ENCODE measurements at regions not wholly inside any gene's neighbourhood (a gene's known extent, or its start where the extent isn't known, plus 50 kb on each side); places are given as distances from the start of the nearest gene placed in this dataset.

- intact Hi-C loops (cut with DNase I; ENCODE audit: low total_unique reads), result no loop called here
- H3K4me1 ChIP-seq, result no peaks in the 10 kb centered on the region
- no peaks in the 10 kb centered on the region for H3K27me3 ChIP-seq
- H3K36me3 ChIP-seq, result no peaks in the 10 kb centered on the region
- no peak overlapping the region for H3K27ac ChIP-seq
- in situ Hi-C loops (cut with MboI; ENCODE audit: low sequenced_read_pairs in 4 of 4), result no loop called here
- ATAC-seq (no peak), DNase-seq (no peak)
- H3K9me3 ChIP-seq, result no peaks in the 10 kb centered on the region
- H3K4me3 ChIP-seq, result no peak overlapping the region
- TF ChIP-seq CTCF (IDR thresholded peaks at IDR 0.05 in 4 of 5, conservative IDR thresholded peaks at IDR 0.05 in 1 of 5) (no peak), POLR2A (IDR thresholded peaks at IDR 0.05) (no peak)
These were observed 106.7 kb upstream of the YPEL5 start for GRCh38 chr2:30040147-30040546.

DNA sequence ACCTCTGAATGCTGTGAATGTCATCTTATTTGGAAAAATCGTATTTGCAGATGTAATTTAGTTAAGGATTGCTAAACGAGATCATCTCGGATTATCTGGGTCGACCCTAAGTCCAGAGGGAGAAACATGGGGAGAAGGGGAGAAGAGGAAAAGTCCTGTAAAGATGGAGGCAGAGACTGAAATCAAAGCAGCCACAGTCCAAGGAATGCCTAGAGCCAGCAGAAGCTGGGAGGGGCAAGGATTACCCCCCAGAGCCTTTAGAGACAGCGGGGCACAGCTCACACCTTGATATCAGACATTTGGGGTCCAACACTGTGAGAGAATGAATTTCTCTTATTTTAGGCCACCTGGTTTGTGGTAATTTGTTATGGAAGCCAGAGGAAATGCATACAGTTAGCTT, 104.9 kb upstream of the YPEL5 start:
- no peaks in the 10 kb centered on the region for H3K4me1 ChIP-seq
- no peak overlapping the region for H3K4me3 ChIP-seq
- in situ Hi-C loops (cut with MboI; ENCODE audit: low sequenced_read_pairs in 4 of 4), result no loop called here
- no peaks in the 10 kb centered on the region for H3K27me3 ChIP-seq
- DNase-seq (no peak), ATAC-seq (no peak)
- no peak overlapping the region for H3K27ac ChIP-seq
- TF ChIP-seq CTCF (IDR thresholded peaks at IDR 0.05 in 4 of 5, conservative IDR thresholded peaks at IDR 0.05 in 1 of 5) (no peak), POLR2A (IDR thresholded peaks at IDR 0.05) (no peak)
- no peaks in the 10 kb centered on the region for H3K9me3 ChIP-seq
- H3K36me3 ChIP-seq, result no peaks in the 10 kb centered on the region
- intact Hi-C loops (cut with DNase I; ENCODE audit: low total_unique reads), result no loop called here

DNA sequence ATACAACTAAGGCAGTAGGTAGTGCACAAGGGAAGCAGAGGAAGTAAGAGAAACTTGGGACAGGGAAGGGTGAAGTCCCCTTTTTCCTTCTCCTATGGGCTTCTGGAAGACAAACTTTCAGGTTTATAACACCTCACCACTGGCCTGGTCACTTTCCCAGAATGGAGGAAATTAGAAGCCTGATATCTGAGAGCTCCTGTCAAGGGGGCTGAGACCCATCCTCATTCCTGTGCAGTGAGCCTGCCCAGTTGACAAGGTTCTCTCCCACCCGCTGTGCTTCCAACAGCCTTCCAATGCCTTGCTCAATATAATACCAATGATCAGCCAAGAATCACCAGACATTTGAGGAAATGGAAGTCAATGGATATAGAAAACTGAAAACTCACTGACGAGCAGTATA, 100.4 kb upstream of the YPEL5 start:
- no peak for TF ChIP-seq POLR2A (IDR thresholded peaks at IDR 0.05)
- no peak for TF ChIP-seq CTCF (IDR thresholded peaks at IDR 0.05 in 4 of 5, conservative IDR thresholded peaks at IDR 0.05 in 1 of 5)
- Histone ChIP-seq H3K27me3 (no peaks in the 10 kb centered on the region), H3K27ac (no peak overlapping the region), H3K4me1 (no peaks in the 10 kb centered on the region), H3K9me3 (no peaks in the 10 kb centered on the region), H3K4me3 (no peak overlapping the region), H3K36me3 (no peaks in the 10 kb centered on the region)
- DNase-seq (no peak), ATAC-seq (no peak)
- in situ Hi-C loops (cut with MboI; ENCODE audit: low sequenced_read_pairs in 4 of 4) (no loop called here), intact Hi-C loops (cut with DNase I; ENCODE audit: low total_unique reads) (no loop called here)

GRCh38 chr2:30046979-30047378, 99.8 kb upstream of the YPEL5 start:
- intact Hi-C loops (cut with DNase I; ENCODE audit: low total_unique reads), result no loop called here
- Histone ChIP-seq H3K4me3 (no peak overlapping the region), H3K27me3 (no peaks in the 10 kb centered on the region), H3K4me1 (no peaks in the 10 kb centered on the region), H3K36me3 (no peaks in the 10 kb centered on the region), H3K9me3 (no peaks in the 10 kb centered on the region), H3K27ac (no peak overlapping the region)
- TF ChIP-seq CTCF (IDR thresholded peaks at IDR 0.05 in 4 of 5, conservative IDR thresholded peaks at IDR 0.05 in 1 of 5), result no peak
- DNase-seq (no peak), ATAC-seq (no peak)
- in situ Hi-C loops (cut with MboI; ENCODE audit: low sequenced_read_pairs in 4 of 4), result no loop called here

DNA sequence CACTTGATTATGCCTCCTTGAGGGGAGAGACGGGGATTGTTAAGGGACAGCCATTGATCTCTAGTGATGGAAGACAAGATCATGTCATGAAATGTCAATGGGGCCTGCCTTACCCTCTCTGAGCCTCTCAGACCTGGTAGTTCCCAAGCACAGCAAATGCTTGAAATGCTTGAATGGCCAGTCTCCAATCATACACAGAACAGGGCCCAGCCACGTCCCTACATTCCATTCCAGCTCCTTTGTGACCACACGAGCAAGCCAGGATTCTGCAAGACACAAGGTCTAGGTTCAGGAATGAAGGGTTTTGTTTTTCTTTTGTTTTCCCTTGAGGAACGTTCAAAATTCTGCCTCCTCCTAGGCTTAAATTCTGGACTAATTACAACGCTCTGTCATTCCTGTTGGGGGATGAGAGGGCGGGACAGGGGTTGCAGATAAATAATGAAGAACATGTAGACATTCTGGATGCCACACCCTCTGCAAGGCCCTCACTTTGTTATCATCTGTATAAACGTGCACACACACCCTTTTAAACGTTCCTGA, 98.1 kb upstream of the YPEL5 start:
- H3K4me1 ChIP-seq, result no peaks in the 10 kb centered on the region
- no peak for TF ChIP-seq CTCF (IDR thresholded peaks at IDR 0.05 in 4 of 5, conservative IDR thresholded peaks at IDR 0.05 in 1 of 5)
- TF ChIP-seq POLR2A (IDR thresholded peaks at IDR 0.05), result no peak
- H3K36me3 ChIP-seq, result no peaks in the 10 kb centered on the region
- intact Hi-C loops (cut with DNase I; ENCODE audit: low total_unique reads) (no loop called here), in situ Hi-C loops (cut with MboI; ENCODE audit: low sequenced_read_pairs in 4 of 4) (no loop called here)
- DNase-seq (no peak), ATAC-seq (no peak)
- H3K4me3 ChIP-seq, result no peak overlapping the region
- H3K9me3 ChIP-seq, result no peaks in the 10 kb centered on the region
- H3K27me3 ChIP-seq, result no peaks in the 10 kb centered on the region
- no peak overlapping the region for H3K27ac ChIP-seq
